GM12878 (cell line): ENCODE measurements at regions not wholly inside any gene's neighbourhood (a gene's known extent, or its start where the extent isn't known, plus 50 kb on each side); places are given as distances from the start of the nearest gene placed in this dataset.

Experiments
- ATAC-seq: fragments of 200-7000 bp; cut with Tn5 transposase; 3 replicates; pipeline ENCODE4 v1.9.1; 2020; ENCODE audit warnings: mild to moderate bottlenecking, moderate library complexity
- BruUV-seq: library from RNA; stranded (reverse); fragments of 400-500 nt; replicated peaks from 2 replicates; lab custom pipeline; 2021; lab: Mats Ljungman, UMichigan
- CTCF ChIA-PET: fragments of 300-600 bp; sonication (Branson Sonifier 250); formaldehyde crosslinking; extraction: SDS; loops from one replicate; lab custom pipeline; 2021; ENCODE audit warnings: inconsistent platforms; lab: Yijun Ruan, JAX
- POLR2A ChIA-PET: fragments of 350-600 bp; formaldehyde crosslinking; extraction: SDS; loops from one replicate; lab custom pipeline; 2021; ENCODE audit warnings: inconsistent platforms; lab: Charles Lee
- RAD21 ChIA-PET: fragments of 300-600 bp; sonication (Branson Sonifier 250); formaldehyde crosslinking; loops from one replicate; lab custom pipeline; 2023; ENCODE audit warnings: antibody characterized with exemption; ENCODE audit not compliant: unreplicated experiment; lab: Charles Lee
- SMC1A ChIA-PET: fragments of 300-600 bp; sonication (Branson Sonifier 250); formaldehyde crosslinking; loops from one replicate; lab custom pipeline; 2023; ENCODE audit not compliant: unreplicated experiment, uncharacterized antibody; lab: Charles Lee
- DNase-seq: peaks from one replicate; pipeline ENCODE4 v3.0.0-alpha.2; 2011; ENCODE audit warnings: low read depth, low spot score
- FAIRE-seq: peaks from 3 replicates; lab custom pipeline; 2011; peaks lifted over from hg19 to GRCh38; lab: Jason Lieb, UNC
- H2AFZ ChIP-seq: 2 replicates; pipeline ENCODE4 v1.6.0; 2011; ENCODE audit warnings: low read depth, low read length, control low read depth; ENCODE audit not compliant: control insufficient read depth
- H3K27ac ChIP-seq: 2 replicates; pipeline ENCODE4 v1.5.1; 2011; ENCODE audit warnings: control low read depth; ENCODE audit not compliant: control insufficient read depth, insufficient read depth
- H3K27me3 ChIP-seq, 2 experiments: replicated peaks in 1 of 2; 2 replicates each; pipeline versions ENCODE4 v1.6.0 to v1.6.1; 2011; ENCODE audit warnings: low read length in 1 of 2; ENCODE audit not compliant: control insufficient read depth in 2 of 2, insufficient read depth in 2 of 2
- H3K36me3 ChIP-seq, 2 experiments: 2 replicates each; pipeline ENCODE4 v1.5.1; 2011; ENCODE audit warnings: low read length in 1 of 2; ENCODE audit not compliant: control insufficient read depth in 2 of 2, insufficient read depth in 2 of 2
- H3K4me1 ChIP-seq: 2 replicates; pipeline ENCODE4 v1.6.1; 2011; ENCODE audit warnings: mild to moderate bottlenecking, low read length, moderate library complexity, mixed read lengths; ENCODE audit not compliant: control insufficient read depth, insufficient read depth
- H3K4me2 ChIP-seq: 2 replicates; pipeline ENCODE4 v1.6.0; 2011; ENCODE audit warnings: control low read depth; ENCODE audit not compliant: control insufficient read depth, insufficient read depth
- H3K4me3 ChIP-seq: fragments of 200-600 bp; sonication (generic); 2 replicates; pipeline ENCODE4 v1.5.1; 2016
- H3K79me2 ChIP-seq: 2 replicates; pipeline ENCODE4 v1.6.0; 2011; ENCODE audit warnings: low read length; ENCODE audit not compliant: control insufficient read depth, insufficient read depth
- H3K9ac ChIP-seq: 2 replicates; pipeline ENCODE4 v1.8.0; 2011; ENCODE audit warnings: low read length, control low read depth, mixed read lengths; ENCODE audit not compliant: control insufficient read depth, insufficient read depth
- H3K9me3 ChIP-seq: replicated peaks from 3 replicates; pipeline ENCODE4 v1.5.1; 2011; ENCODE audit warnings: mild to moderate bottlenecking, low read length; ENCODE audit not compliant: control insufficient read depth, insufficient read depth
- H4K20me1 ChIP-seq: 2 replicates; pipeline ENCODE4 v1.6.0; 2011; ENCODE audit not compliant: control insufficient read depth, insufficient read depth
- BHLHE40 ChIP-seq, 2 experiments: fragments of 450-650 bp in 1 of 2; IDR thresholded peaks; 2 replicates each; pipeline ENCODE4 v1.6.1; 2011 to 2017; ENCODE audit warnings: low read depth in 2 of 2, borderline replicate concordance in 1 of 2, improper control_type of control experiment in 1 of 2, low read length in 1 of 2, mild to moderate bottlenecking in 1 of 2
- CHD1 ChIP-seq: IDR thresholded peaks from 2 replicates; pipeline ENCODE4 v1.6.1; 2012; ENCODE audit warnings: low read depth, low read length, improper control_type of control experiment
- HDAC2 ChIP-seq: fragments of 200-600 bp; sonication (generic); IDR thresholded peaks from 2 replicates; pipeline ENCODE4 v1.6.1; 2017
- MEF2A ChIP-seq: IDR thresholded peaks from 2 replicates; pipeline ENCODE4 v1.6.1; 2011; ENCODE audit warnings: low read depth, mild to moderate bottlenecking, low read length, moderate library complexity; ENCODE audit not compliant: insufficient read depth
- MTA2 ChIP-seq: fragments of 450-650 bp; IDR thresholded peaks from 2 replicates; pipeline ENCODE4 v1.6.1; 2016; ENCODE audit warnings: low read depth, mild to moderate bottlenecking, moderate library complexity
- MXI1 ChIP-seq: fragments of 150-350 bp; IDR thresholded peaks from 2 replicates; pipeline ENCODE4 v1.6.1; 2011; ENCODE audit warnings: low read depth, mild to moderate bottlenecking, inconsistent platforms, low read length, improper control_type of control experiment
- NFXL1 ChIP-seq: fragments of 450-650 bp; IDR thresholded peaks from 2 replicates; pipeline ENCODE4 v1.6.1; 2017; ENCODE audit warnings: antibody characterized with exemption, mild to moderate bottlenecking, borderline replicate concordance
- POLR2AphosphoS2 ChIP-seq: IDR thresholded peaks from 2 replicates; pipeline ENCODE4 v1.6.1; 2011; ENCODE audit warnings: low read depth, mild to moderate bottlenecking, low read length, improper control_type of control experiment, moderate library complexity
- RAD51 ChIP-seq: fragments of 450-650 bp; IDR thresholded peaks from 2 replicates; pipeline ENCODE4 v1.6.1; 2016; ENCODE audit warnings: moderate library complexity, mild to moderate bottlenecking, inconsistent platforms
- WGBS: methylation state at CpG from one replicate; pipeline ENCODE4 v1.1.6; 2016; ENCODE audit warnings: low lambda C conversion rate; ENCODE audit not compliant: insufficient replicate concordance, insufficient coverage; ENCODE audit errors: missing lambda C conversion rate; 5-methylcytosine and 5-hydroxymethylcytosine counted together
- in situ Hi-C: fragments of 300-500 bp; cut with MboI; formaldehyde crosslinking; loops from 9 replicates; pipeline ENCODE4 v1.14.3; 2018; ENCODE audit warnings: mixed read lengths
- intact Hi-C: fragments of 100-400 bp; cut with micrococcal nuclease; formaldehyde crosslinking; loops from one replicate; pipeline ENCODE4 v1.14.2; 2022; ENCODE audit not compliant: unreplicated experiment
- TF ChIP-seq, protein P1 (sequence below): IDR thresholded peaks from 2 replicates; pipeline ENCODE4 v1.6.1; 2011; ENCODE audit warnings: low read depth, low read length, improper control_type of control experiment, borderline replicate concordance
- TF ChIP-seq, protein P2 (sequence below): fragments of 450-650 bp; formaldehyde crosslinking; IDR thresholded peaks from 2 replicates; pipeline ENCODE4 v1.4.0; 2020; ENCODE audit warnings: mild to moderate bottlenecking, moderate library complexity
- TF ChIP-seq, protein P3 (sequence below): fragments of 450-650 bp; IDR thresholded peaks from 2 replicates; pipeline ENCODE4 v1.6.1; 2014; ENCODE audit warnings: mild to moderate bottlenecking
- TF ChIP-seq, protein P4 (sequence below): fragments of 450-650 bp; IDR thresholded peaks from 2 replicates; pipeline ENCODE4 v1.6.1; 2016; ENCODE audit warnings: mild to moderate bottlenecking, moderate library complexity, borderline replicate concordance

DNA sequence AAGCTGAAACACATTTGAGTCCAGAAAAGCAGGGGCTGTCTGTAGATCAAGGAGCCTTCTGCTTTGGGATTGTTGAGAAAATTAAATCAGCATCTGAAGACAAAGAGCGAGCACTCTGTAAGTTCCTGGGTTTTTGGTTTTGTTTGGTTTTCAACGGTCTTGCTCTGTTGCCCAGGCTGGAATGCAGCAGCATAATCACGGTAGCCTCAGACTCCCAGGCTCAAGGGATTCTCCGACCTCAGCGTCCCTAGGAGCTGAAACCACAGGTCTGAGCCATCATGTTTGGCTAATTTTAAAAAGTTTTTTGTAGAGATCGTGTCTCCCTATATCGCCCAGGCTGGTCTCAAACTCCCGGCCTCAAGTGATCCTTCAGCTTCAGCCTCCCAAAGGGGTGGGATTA lies 266.5 kb upstream of the ADAMTS16 start:
- POLR2A ChIA-PET, result no interaction called here
- H4K20me1 ChIP-seq, result no peaks in the 10 kb centered on the region
- no peak for FAIRE-seq
- WGBS, result 44% methylated on average over 8 of the region's 8 CpGs
- H3K27ac ChIP-seq, result no peak overlapping the region
- H3K4me2 ChIP-seq, result no peak overlapping the region
- in situ Hi-C loops (no loop called here), intact Hi-C loops (no loop called here)
- no peaks in the 10 kb centered on the region for H3K27me3 ChIP-seq
- H3K9ac ChIP-seq, result no peak overlapping the region
- ATAC-seq, result no peak
- no peak for DNase-seq
- TF ChIP-seq HDAC2 (no peak), MTA2 (no peak), CHD1 (no peak), MXI1 (no peak), NFXL1 (no peak), BHLHE40 (IDR thresholded peaks at IDR 0.05; ENCODE audit: borderline replicate concordance in 1 of 2, low read depth in 2 of 2, low read length in 1 of 2) (no peak), RAD51 (no peak), POLR2AphosphoS2 (no peak), MEF2A (no peak)
- TF ChIP-seq, protein P1, sequence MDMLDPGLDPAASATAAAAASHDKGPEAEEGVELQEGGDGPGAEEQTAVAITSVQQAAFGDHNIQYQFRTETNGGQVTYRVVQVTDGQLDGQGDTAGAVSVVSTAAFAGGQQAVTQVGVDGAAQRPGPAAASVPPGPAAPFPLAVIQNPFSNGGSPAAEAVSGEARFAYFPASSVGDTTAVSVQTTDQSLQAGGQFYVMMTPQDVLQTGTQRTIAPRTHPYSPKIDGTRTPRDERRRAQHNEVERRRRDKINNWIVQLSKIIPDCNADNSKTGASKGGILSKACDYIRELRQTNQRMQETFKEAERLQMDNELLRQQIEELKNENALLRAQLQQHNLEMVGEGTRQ, result no peak
- TF ChIP-seq, protein P2, sequence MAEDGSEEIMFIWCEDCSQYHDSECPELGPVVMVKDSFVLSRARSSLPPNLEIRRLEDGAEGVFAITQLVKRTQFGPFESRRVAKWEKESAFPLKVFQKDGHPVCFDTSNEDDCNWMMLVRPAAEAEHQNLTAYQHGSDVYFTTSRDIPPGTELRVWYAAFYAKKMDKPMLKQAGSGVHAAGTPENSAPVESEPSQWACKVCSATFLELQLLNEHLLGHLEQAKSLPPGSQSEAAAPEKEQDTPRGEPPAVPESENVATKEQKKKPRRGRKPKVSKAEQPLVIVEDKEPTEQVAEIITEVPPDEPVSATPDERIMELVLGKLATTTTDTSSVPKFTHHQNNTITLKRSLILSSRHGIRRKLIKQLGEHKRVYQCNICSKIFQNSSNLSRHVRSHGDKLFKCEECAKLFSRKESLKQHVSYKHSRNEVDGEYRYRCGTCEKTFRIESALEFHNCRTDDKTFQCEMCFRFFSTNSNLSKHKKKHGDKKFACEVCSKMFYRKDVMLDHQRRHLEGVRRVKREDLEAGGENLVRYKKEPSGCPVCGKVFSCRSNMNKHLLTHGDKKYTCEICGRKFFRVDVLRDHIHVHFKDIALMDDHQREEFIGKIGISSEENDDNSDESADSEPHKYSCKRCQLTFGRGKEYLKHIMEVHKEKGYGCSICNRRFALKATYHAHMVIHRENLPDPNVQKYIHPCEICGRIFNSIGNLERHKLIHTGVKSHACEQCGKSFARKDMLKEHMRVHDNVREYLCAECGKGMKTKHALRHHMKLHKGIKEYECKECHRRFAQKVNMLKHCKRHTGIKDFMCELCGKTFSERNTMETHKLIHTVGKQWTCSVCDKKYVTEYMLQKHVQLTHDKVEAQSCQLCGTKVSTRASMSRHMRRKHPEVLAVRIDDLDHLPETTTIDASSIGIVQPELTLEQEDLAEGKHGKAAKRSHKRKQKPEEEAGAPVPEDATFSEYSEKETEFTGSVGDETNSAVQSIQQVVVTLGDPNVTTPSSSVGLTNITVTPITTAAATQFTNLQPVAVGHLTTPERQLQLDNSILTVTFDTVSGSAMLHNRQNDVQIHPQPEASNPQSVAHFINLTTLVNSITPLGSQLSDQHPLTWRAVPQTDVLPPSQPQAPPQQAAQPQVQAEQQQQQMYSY (CRISPR knock-in tag), result no peak
- TF ChIP-seq, protein P3, sequence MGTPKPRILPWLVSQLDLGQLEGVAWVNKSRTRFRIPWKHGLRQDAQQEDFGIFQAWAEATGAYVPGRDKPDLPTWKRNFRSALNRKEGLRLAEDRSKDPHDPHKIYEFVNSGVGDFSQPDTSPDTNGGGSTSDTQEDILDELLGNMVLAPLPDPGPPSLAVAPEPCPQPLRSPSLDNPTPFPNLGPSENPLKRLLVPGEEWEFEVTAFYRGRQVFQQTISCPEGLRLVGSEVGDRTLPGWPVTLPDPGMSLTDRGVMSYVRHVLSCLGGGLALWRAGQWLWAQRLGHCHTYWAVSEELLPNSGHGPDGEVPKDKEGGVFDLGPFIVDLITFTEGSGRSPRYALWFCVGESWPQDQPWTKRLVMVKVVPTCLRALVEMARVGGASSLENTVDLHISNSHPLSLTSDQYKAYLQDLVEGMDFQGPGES, result no peak
- TF ChIP-seq, protein P4, sequence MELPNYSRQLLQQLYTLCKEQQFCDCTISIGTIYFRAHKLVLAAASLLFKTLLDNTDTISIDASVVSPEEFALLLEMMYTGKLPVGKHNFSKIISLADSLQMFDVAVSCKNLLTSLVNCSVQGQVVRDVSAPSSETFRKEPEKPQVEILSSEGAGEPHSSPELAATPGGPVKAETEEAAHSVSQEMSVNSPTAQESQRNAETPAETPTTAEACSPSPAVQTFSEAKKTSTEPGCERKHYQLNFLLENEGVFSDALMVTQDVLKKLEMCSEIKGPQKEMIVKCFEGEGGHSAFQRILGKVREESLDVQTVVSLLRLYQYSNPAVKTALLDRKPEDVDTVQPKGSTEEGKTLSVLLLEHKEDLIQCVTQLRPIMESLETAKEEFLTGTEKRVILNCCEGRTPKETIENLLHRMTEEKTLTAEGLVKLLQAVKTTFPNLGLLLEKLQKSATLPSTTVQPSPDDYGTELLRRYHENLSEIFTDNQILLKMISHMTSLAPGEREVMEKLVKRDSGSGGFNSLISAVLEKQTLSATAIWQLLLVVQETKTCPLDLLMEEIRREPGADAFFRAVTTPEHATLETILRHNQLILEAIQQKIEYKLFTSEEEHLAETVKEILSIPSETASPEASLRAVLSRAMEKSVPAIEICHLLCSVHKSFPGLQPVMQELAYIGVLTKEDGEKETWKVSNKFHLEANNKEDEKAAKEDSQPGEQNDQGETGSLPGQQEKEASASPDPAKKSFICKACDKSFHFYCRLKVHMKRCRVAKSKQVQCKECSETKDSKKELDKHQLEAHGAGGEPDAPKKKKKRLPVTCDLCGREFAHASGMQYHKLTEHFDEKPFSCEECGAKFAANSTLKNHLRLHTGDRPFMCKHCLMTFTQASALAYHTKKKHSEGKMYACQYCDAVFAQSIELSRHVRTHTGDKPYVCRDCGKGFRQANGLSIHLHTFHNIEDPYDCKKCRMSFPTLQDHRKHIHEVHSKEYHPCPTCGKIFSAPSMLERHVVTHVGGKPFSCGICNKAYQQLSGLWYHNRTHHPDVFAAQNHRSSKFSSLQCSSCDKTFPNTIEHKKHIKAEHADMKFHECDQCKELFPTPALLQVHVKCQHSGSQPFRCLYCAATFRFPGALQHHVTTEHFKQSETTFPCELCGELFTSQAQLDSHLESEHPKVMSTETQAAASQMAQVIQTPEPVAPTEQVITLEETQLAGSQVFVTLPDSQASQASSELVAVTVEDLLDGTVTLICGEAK, result no peak
- TF ChIP-seq, all 136 proteins: peak for 0
- no peaks in the 10 kb centered on the region for H3K36me3 ChIP-seq
- H3K9me3 ChIP-seq, result no peaks in the 10 kb centered on the region
- ChIA-PET CTCF (no interaction called here), SMC1A (interaction anchor here (1.0 kb wide), 1 partner anchor 10 kb away, joined by 3 read pairs; no protein-coding TSS in a partner anchor), RAD21 (no interaction called here)
- no peak overlapping the region for H2AFZ ChIP-seq
- no peak overlapping the region for H3K4me3 ChIP-seq
- no peaks in the 10 kb centered on the region for H3K79me2 ChIP-seq
- no peaks in the 10 kb centered on the region for H3K4me1 ChIP-seq
- no TSS peak for BruUV-seq
